ENCODE measurements at regions not wholly inside any gene's neighbourhood (a gene's known extent, or its start where the extent isn't known, plus 50 kb on each side); places are given as distances from the start of the nearest gene placed in this dataset.
"Not testable (repeated sequence)": the region's sequence is repeated elsewhere in the genome, so short reads cannot be mapped to it uniquely, and the experiment has no call there.

DNA sequence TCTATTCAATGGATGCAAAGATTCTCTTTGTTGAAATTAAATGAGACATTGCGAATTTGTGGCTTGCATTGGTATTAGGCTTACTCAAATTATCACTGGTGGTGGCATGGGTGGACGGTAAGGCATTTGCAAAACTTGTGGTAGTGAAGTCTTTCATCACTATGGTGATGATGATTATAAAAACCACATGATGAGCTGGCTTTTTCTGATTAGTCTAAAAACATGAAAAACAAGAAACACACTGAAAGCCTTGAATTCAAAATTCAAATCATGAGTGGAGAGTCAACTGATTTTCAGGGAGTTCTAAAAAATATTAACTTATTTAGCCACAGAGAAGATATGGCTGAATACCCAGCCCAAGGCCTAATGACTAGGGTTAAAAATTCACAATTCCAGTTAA lies 99.8 kb upstream of the HGF start:
- Histone ChIP-seq H3K4me1 (no peaks in the 10 kb centered on the region), H3K36me3 (no peaks in the 10 kb centered on the region), H4K20me1 (no peaks in the 10 kb centered on the region), H3K9me3 (no peaks in the 10 kb centered on the region), H3K9ac (no peak overlapping the region), H3K27me3 (no peaks in the 10 kb centered on the region), H3K4me2 (no peak overlapping the region), H3K4me3 (no peak overlapping the region), H3K27ac (no peak overlapping the region)
- no peak for TF ChIP-seq Cebpa-rat (IDR thresholded peaks at IDR 0.05)

DNA sequence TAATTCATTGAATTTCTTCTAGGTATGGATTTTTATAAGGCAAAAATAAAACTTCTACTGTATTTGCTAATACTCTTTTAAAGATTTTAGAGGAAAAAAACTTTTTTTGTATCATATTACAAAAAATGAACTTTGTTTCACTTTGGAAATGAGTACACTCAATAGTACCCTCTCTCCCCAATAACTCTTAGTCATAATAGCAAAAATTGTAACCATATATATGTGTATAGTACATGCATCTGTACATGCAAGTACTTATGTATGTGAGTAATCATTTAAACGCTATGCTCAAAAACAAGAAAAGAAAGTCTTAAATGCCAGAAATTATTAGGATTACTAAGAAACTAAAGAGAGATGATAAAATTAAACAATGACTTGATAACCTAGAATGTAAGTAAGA lies 95.9 kb upstream of the HGF start:
- H3K4me2 ChIP-seq, result no peak overlapping the region
- H3K4me1 ChIP-seq, result no peaks in the 10 kb centered on the region
- no peak overlapping the region for H3K4me3 ChIP-seq
- H3K27ac ChIP-seq, result no peak overlapping the region
- no peaks in the 10 kb centered on the region for H4K20me1 ChIP-seq
- no peak overlapping the region for H3K9ac ChIP-seq
- H3K9me3 ChIP-seq, result peaks cover 5% of the 10 kb centered on the region; the same call in 1 of the 2 replicates
- H3K36me3 ChIP-seq, result no peaks in the 10 kb centered on the region
- no peaks in the 10 kb centered on the region for H3K27me3 ChIP-seq
- no peak for TF ChIP-seq Cebpa-rat (IDR thresholded peaks at IDR 0.05)

DNA sequence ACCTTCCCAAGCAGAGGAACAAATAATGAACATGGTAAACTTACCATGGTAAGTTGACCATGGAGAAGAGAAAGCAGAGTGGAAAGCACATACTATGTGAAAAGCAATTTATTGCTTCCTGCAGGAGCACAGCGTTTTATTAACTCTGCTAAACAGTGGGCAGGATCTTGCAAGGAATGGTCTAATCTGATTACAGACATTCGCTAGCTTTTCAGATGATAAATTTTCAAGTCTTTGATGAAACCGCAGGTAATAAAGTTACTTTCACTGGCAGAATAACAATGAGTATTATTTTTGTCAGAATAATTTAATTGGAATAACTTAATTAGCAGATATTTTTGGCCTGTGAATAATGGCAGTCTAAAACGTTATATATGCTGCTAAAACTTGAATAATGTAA lies 89.6 kb upstream of the HGF start:
- Histone ChIP-seq H3K36me3 (no peaks in the 10 kb centered on the region), H3K9ac (no peak overlapping the region), H3K27me3 (no peaks in the 10 kb centered on the region), H3K27ac (no peak overlapping the region), H4K20me1 (no peaks in the 10 kb centered on the region), H3K4me1 (no peaks in the 10 kb centered on the region), H3K4me2 (no peak overlapping the region), H3K4me3 (no peak overlapping the region), H3K9me3 (peaks cover 8% of the 10 kb centered on the region; the same call in 1 of the 2 replicates)
- TF ChIP-seq Cebpa-rat (IDR thresholded peaks at IDR 0.05), result no peak

DNA sequence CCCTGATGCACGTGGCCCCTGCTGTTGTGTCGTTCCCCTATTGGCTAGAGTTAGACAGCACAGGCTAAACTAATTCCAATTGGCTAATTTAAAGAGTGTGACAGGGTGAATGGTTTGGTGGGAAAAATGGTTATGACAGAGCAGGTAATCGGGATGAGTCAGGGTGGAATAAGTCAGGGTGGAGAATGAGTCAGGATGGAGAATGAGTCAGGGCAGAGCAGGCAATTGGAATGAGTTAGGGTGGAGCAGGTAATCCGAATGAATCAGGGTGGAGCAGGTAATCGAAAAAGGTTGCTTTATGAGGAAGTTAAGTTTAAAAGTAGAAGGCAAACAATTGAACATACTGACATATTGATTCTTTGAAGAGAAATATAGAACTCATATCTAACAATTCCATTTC lies 89.0 kb upstream of the HGF start:
- not testable (repeated sequence) for H4K20me1 ChIP-seq, H3K27ac ChIP-seq, H3K4me1 ChIP-seq, H3K27me3 ChIP-seq, H3K9ac ChIP-seq, H3K9me3 ChIP-seq, H3K36me3 ChIP-seq, H3K4me3 ChIP-seq, H3K4me2 ChIP-seq

DNA sequence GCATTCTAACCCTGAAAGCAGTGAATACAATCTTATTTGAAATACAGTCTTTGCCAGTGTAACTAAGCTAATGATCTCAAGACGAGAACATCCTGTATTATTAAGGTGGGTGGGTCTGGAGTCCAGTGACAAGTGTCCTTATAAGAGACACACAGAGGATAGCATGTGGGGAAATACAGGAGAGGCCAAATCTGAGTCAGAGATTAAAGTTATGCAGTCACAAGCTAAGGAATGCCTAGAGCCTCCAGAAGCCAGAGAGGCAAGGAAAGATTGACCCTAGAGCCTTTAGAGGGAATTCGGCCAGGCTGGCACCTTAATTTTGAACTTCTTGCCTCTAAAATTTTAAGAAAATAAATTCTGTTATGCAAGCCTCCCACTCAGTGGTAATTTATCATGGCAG lies 87.5 kb upstream of the HGF start:
- Histone ChIP-seq H3K27me3 (no peaks in the 10 kb centered on the region), H3K27ac (no peak overlapping the region), H4K20me1 (no peaks in the 10 kb centered on the region), H3K4me1 (no peaks in the 10 kb centered on the region), H3K4me2 (no peak overlapping the region), H3K36me3 (no peaks in the 10 kb centered on the region), H3K4me3 (no peak overlapping the region), H3K9ac (no peak overlapping the region), H3K9me3 (peaks cover 8% of the 10 kb centered on the region; the same call in 1 of the 2 replicates)
- no peak for TF ChIP-seq Cebpa-rat (IDR thresholded peaks at IDR 0.05)

DNA sequence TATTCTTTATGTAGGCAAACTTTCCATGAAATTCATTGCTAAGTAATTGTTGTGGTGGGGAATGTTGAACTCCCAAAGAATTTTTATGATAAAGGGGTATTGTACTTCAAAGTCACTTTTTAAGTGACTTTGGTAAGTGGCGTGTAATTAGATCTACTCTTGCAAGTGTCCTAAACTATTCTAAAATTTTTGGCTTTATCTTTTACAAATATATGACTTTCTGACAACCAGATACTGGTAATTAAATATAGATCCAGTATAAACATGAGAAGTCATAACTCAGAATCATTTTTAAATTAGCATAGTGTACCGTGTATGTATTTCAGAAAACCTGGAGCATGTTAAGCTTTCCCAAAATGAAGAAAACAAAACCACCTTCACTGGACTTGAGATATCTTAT lies 84.7 kb upstream of the HGF start:
- Histone ChIP-seq H3K36me3 (no peaks in the 10 kb centered on the region), H3K4me3 (no peak overlapping the region), H3K27ac (no peak overlapping the region), H3K9me3 (no peaks in the 10 kb centered on the region), H3K27me3 (no peaks in the 10 kb centered on the region), H4K20me1 (no peaks in the 10 kb centered on the region), H3K4me2 (no peak overlapping the region), H3K9ac (no peak overlapping the region), H3K4me1 (peaks cover 7% of the 10 kb centered on the region; the same call in 1 of the 2 replicates)
- TF ChIP-seq Cebpa-rat (IDR thresholded peaks at IDR 0.05), result no peak

DNA sequence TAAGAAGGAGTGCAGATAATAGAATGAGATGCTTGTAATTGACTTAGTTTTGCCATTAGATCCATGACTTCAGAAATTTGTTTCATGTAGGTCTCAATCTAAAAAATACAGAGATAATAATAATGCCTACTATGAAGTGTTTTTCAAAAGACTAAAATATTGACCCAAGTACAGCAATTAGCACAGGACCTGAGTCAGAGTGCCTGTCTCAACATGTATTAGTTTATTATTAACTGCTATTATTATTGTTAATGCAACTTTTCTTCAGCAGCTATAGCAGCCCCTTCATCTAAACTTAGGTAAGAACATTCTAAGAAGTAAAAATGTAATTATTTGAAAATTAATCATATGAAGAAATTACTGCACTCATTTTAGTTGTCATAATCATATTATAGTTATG lies 82.9 kb upstream of the HGF start:
- no peak for TF ChIP-seq Cebpa-rat (IDR thresholded peaks at IDR 0.05)

DNA sequence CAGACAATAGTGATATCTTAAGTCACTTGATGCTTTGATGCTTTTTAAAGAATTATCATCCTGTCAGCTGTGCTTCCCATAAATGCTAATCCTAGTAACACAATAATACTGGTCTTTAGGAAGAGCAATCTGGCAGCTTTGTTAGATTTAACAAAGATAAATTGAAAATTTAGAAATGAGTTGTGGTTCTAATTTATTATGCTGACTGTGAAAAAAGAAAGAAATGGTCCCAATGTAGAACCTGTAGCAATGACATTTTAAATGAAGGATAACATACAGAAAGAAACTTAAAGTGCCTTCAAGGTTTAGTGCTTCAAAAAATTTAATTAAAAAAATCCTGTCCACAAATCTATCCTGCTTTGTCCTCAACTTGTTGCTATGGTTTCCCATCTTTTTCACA lies 81.6 kb upstream of the HGF start:
- Histone ChIP-seq H3K4me2 (no peak overlapping the region; the same call in 1 of the 2 replicates), H3K27ac (no peak overlapping the region), H3K4me1 (peaks cover 23% of the 10 kb centered on the region), H3K9ac (no peak overlapping the region), H3K4me3 (no peak overlapping the region), H3K9me3 (peaks cover 12% of the 10 kb centered on the region), H3K36me3 (no peaks in the 10 kb centered on the region), H3K27me3 (no peaks in the 10 kb centered on the region), H4K20me1 (no peaks in the 10 kb centered on the region)
- no peak for TF ChIP-seq Cebpa-rat (IDR thresholded peaks at IDR 0.05)

More for the DNA sequence above, 82.9 kb upstream of the HGF start:
- Histone ChIP-seq H3K27me3 (no peaks in the 10 kb centered on the region), H4K20me1 (no peaks in the 10 kb centered on the region), H3K27ac (no peak overlapping the region), H3K4me3 (no peak overlapping the region), H3K36me3 (no peaks in the 10 kb centered on the region), H3K9me3 (peaks cover 12% of the 10 kb centered on the region), H3K9ac (no peak overlapping the region), H3K4me2 (no peak overlapping the region), H3K4me1 (peaks cover 10% of the 10 kb centered on the region)

DNA sequence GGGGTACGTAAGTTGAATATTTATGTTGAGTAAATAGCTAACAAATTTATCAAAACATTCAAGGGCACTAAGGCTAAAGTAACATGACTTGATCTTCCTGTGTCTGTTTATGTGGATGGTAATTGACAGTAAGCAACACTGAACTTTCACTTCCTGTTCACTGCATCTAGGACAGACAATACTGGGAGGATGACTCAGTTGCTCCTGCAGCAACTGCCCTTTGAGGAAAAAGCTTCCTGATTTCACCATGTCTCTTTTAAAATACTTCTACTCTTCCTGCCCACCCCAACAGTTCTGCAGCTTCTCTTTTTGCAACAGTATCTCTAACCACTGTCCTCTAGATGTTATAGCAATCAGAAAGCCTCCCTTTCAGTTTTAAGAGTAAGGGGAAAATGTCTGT lies 76.6 kb upstream of the HGF start:
- TF ChIP-seq Cebpa-rat (IDR thresholded peaks at IDR 0.05), result no peak
- Histone ChIP-seq H3K4me2 (peak overlapping the region; percentile 81), H3K4me3 (peak overlapping the region; percentile 60), H3K27me3 (no peaks in the 10 kb centered on the region), H3K36me3 (no peaks in the 10 kb centered on the region), H3K4me1 (peaks cover 35% of the 10 kb centered on the region), H3K9me3 (peaks cover 19% of the 10 kb centered on the region), H3K9ac (peak overlapping the region; percentile 44), H3K27ac (peak overlapping the region; percentile 75), H4K20me1 (no peaks in the 10 kb centered on the region)

DNA sequence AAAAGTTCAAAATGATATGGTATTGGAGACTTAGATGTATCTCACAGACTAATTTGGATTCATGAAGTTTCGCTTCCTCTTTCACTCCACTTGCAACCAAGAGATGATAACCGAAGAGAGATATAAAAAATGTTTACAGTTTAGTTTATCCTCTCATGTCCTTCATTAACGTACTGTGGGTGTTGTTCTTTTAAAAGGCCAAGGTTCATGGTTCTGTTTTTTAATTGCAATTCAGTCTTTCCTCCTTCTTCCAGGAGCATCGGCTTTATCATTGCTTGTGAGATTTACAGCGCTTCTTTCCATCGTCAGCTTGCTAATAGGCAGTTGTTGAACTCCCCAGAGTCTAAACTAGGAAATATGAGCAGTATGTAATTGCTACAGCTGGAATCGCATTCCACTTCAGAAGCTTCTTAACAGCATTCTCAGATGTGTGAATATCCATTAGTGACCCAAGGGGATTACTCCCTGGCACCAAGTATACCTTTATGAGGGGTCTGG lies 75.9 kb upstream of the HGF start:
- Histone ChIP-seq H3K9ac (peak overlapping the region; percentile 44), H3K4me2 (peak overlapping the region; percentile 81), H3K4me3 (peak overlapping the region; percentile 60), H3K36me3 (no peaks in the 10 kb centered on the region), H3K27me3 (no peaks in the 10 kb centered on the region), H4K20me1 (no peaks in the 10 kb centered on the region), H3K4me1 (peaks cover 29% of the 10 kb centered on the region), H3K27ac (peak overlapping the region; percentile 75), H3K9me3 (peaks cover 19% of the 10 kb centered on the region)
- TF ChIP-seq Cebpa-rat (IDR thresholded peaks at IDR 0.05), result no peak

DNA sequence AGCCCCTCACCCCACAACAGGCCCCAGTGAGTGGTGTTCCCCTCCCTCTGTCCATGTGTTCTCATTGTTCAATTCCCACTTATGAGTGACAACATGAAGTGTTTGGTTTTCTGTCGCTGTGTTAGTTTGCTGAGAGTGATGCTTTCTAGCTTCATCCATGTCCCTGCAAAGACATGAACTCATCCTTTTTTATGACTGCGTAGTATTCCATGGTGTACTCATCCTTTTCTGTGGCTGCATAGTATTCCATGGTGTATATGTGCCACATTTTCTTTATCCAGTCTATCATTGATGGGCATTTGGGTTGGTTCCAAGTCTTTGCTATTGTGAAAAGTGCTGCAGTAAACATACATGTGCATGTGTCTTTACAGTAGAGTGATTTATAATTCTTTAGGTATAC lies 73.8 kb upstream of the HGF start:
- H3K4me1 ChIP-seq, result peaks cover 28% of the 10 kb centered on the region
- H3K4me2 ChIP-seq, H3K36me3 ChIP-seq, H3K9ac ChIP-seq, H3K27ac ChIP-seq, H3K27me3 ChIP-seq, H4K20me1 ChIP-seq, H3K4me3 ChIP-seq: not testable (repeated sequence)
- peaks cover 21% of the 10 kb centered on the region for H3K9me3 ChIP-seq

Data from BLaER1 (cell line).